WTC11 (cell line): ENCODE measurements at regions not wholly inside any gene's neighbourhood (a gene's known extent, or its start where the extent isn't known, plus 50 kb on each side); places are given as distances from the start of the nearest gene placed in this dataset.
A peak's percentile ranks its signal among the peaks of the same experiment; 100 is the strongest.

Experiments used
- ATAC-seq: fragments of 200-7000 bp; cut with Tn5 transposase; 2 replicates; pipeline ENCODE4 v1.10.0; 2021; ENCODE audit warnings: mild to moderate bottlenecking, moderate library complexity
- CTCF ChIA-PET: fragments of 300-600 bp; sonication (Branson Sonifier 250); formaldehyde crosslinking; loops from one replicate; lab custom pipeline; 2021; ENCODE audit warnings: antibody characterized with exemption; lab: Charles Lee
- POLR2A ChIA-PET: fragments of 350-600 bp; sonication (Branson Sonifier 250); formaldehyde crosslinking; loops from one replicate; lab custom pipeline; 2021; ENCODE audit warnings: antibody characterized with exemption; lab: Charles Lee
- DNase-seq: peaks from one replicate; pipeline ENCODE4 v3.0.0; 2021; ENCODE audit warnings: low spot score
- H3K27ac Mint-ChIP-seq: 2 replicates; pipeline ENCODE4 v1.8.0; 2021; ENCODE audit warnings: mixed read lengths
- H3K27me3 Mint-ChIP-seq: 2 replicates; pipeline ENCODE4 v1.8.0; 2021; ENCODE audit warnings: low read depth, mild to moderate bottlenecking, moderate library complexity, mixed read lengths
- H3K36me3 Mint-ChIP-seq: 2 replicates; pipeline ENCODE4 v1.8.0; 2021; ENCODE audit warnings: mixed read lengths
- H3K4me1 Mint-ChIP-seq: 2 replicates; pipeline ENCODE4 v1.8.0; 2022; ENCODE audit warnings: mixed read lengths
- H3K4me3 Mint-ChIP-seq: 2 replicates; pipeline ENCODE4 v1.8.0; 2021; ENCODE audit warnings: mild to moderate bottlenecking, moderate library complexity, mixed read lengths
- H3K9me3 Mint-ChIP-seq: 2 replicates; pipeline ENCODE4 v1.8.0; 2021; ENCODE audit warnings: mixed read lengths
- ATF6 ChIP-seq: sonication (generic); formaldehyde crosslinking; IDR thresholded peaks from 2 replicates; pipeline ENCODE4 v1.8.1; 2023; ENCODE audit warnings: mild to moderate bottlenecking, missing genetic modification reagents
- E2F1 ChIP-seq: sonication (generic); formaldehyde crosslinking; IDR thresholded peaks from 2 replicates; pipeline ENCODE4 v1.8.0; 2022; ENCODE audit warnings: mild to moderate bottlenecking, missing genetic modification reagents
- HMGXB4 ChIP-seq: sonication (generic); formaldehyde crosslinking; IDR thresholded peaks from 2 replicates; pipeline ENCODE4 v1.8.1; 2023; ENCODE audit warnings: mild to moderate bottlenecking, moderate library complexity, missing genetic modification reagents
- KAT7 ChIP-seq: sonication (generic); formaldehyde crosslinking; IDR thresholded peaks from 2 replicates; pipeline ENCODE4 v1.8.1; 2023; ENCODE audit warnings: missing genetic modification reagents, mild to moderate bottlenecking, borderline replicate concordance
- NR3C1 ChIP-seq: sonication (generic); formaldehyde crosslinking; conservative IDR thresholded peaks from 2 replicates; pipeline ENCODE4 v1.8.1; 2023; ENCODE audit warnings: low read depth, mild to moderate bottlenecking, missing genetic modification reagents
- PRDM15 ChIP-seq: sonication (generic); formaldehyde crosslinking; IDR thresholded peaks from 2 replicates; pipeline ENCODE4 v1.8.0; 2022; ENCODE audit warnings: missing genetic modification reagents
- PREB ChIP-seq: sonication (generic); formaldehyde crosslinking; IDR thresholded peaks from 2 replicates; pipeline ENCODE4 v1.8.1; 2022; ENCODE audit warnings: mild to moderate bottlenecking, missing genetic modification reagents, moderate library complexity, borderline replicate concordance
- USF1 ChIP-seq: sonication (generic); formaldehyde crosslinking; IDR thresholded peaks from 2 replicates; pipeline ENCODE4 v1.8.0; 2022; ENCODE audit warnings: mild to moderate bottlenecking, missing genetic modification reagents
- USF2 ChIP-seq: sonication (generic); formaldehyde crosslinking; IDR thresholded peaks from 2 replicates; pipeline ENCODE4 v1.8.1; 2023; ENCODE audit warnings: mild to moderate bottlenecking, missing genetic modification reagents, moderate library complexity
- ZBTB21 ChIP-seq: sonication (generic); formaldehyde crosslinking; IDR thresholded peaks from 2 replicates; pipeline ENCODE4 v1.8.1; 2023; ENCODE audit warnings: mild to moderate bottlenecking, missing genetic modification reagents, borderline replicate concordance
- ZNF263 ChIP-seq: sonication (generic); formaldehyde crosslinking; IDR thresholded peaks from 2 replicates; pipeline ENCODE4 v1.8.1; 2022; ENCODE audit warnings: low read depth, mild to moderate bottlenecking, moderate library complexity, missing genetic modification reagents

GRCh38 chr11:79940974-79941735, 500.3 kb upstream of the TENM4 start (continued):
- TF ChIP-seq PRDM15 (CRISPR knock-in tag), result no peak
- TF ChIP-seq ZNF263 (CRISPR knock-in tag), result no peak
- TF ChIP-seq KAT7 (CRISPR knock-in tag), result no peak
- no peak for TF ChIP-seq USF1 (CRISPR knock-in tag)
- TF ChIP-seq NR3C1 (CRISPR knock-in tag), result no peak
- TF ChIP-seq HMGXB4 (CRISPR knock-in tag), result no peak
- no peak for TF ChIP-seq E2F1 (CRISPR knock-in tag)
- no peak for TF ChIP-seq PREB (CRISPR knock-in tag)
- no peak for TF ChIP-seq ATF6 (CRISPR knock-in tag)
- TF ChIP-seq, all 79 proteins: peak for 0

GRCh38 chr11:79940165-79940564, 499.3 kb upstream of the TENM4 start:
- Mint-ChIP-seq H3K9me3 (peaks cover 6% of the 10 kb centered on the region; the same call in 1 of the 2 replicates), H3K36me3 (no peaks in the 10 kb centered on the region), H3K4me1 (peaks cover 20% of the 10 kb centered on the region), H3K27me3 (no peaks in the 10 kb centered on the region), H3K4me3 (no peak overlapping the region), H3K27ac (no peak overlapping the region)
- peak; percentile 16 for DNase-seq
- ChIA-PET CTCF (no interaction called here), POLR2A (no interaction called here)
- peak; percentile 81 for ATAC-seq
- TF ChIP-seq USF2 (CRISPR knock-in tag) (peak; percentile 81), USF1 (CRISPR knock-in tag) (peak; percentile 74), ZBTB21 (CRISPR knock-in tag) (no peak)
